ENCODE measurements at regions not wholly inside any gene's neighbourhood (a gene's known extent, or its start where the extent isn't known, plus 50 kb on each side); places are given as distances from the start of the nearest gene placed in this dataset.

DNA sequence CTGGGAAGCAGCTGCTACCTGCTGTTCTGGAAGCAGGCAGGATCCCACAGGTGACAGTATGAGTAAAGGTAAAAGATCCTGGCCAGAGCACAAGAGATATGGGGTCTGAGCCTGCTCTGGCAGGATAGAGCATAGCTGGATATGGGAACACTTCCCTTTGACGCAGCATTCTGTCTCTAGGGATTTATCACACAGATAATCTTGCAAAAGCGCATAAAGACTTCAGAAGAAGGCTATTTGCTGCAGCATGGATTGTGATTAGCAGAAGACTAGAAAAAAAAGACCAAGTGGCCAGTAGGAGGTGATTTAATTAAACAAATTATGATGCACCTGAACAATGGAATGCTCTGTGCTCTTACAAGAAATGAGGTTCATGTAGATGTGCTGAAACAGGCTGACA is 52.4 kb upstream of the PWWP2A start:
- TF ChIP-seq, protein P1, sequence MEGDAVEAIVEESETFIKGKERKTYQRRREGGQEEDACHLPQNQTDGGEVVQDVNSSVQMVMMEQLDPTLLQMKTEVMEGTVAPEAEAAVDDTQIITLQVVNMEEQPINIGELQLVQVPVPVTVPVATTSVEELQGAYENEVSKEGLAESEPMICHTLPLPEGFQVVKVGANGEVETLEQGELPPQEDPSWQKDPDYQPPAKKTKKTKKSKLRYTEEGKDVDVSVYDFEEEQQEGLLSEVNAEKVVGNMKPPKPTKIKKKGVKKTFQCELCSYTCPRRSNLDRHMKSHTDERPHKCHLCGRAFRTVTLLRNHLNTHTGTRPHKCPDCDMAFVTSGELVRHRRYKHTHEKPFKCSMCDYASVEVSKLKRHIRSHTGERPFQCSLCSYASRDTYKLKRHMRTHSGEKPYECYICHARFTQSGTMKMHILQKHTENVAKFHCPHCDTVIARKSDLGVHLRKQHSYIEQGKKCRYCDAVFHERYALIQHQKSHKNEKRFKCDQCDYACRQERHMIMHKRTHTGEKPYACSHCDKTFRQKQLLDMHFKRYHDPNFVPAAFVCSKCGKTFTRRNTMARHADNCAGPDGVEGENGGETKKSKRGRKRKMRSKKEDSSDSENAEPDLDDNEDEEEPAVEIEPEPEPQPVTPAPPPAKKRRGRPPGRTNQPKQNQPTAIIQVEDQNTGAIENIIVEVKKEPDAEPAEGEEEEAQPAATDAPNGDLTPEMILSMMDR (IDR thresholded peaks at IDR 0.05), result no peak
- TF ChIP-seq POLR2A (IDR thresholded peaks at IDR 0.05), result no peak

Measured in adrenal gland (tissue), 5 donors.